ENCODE measurements at regions not wholly inside any gene's neighbourhood (a gene's known extent, or its start where the extent isn't known, plus 50 kb on each side); places are given as distances from the start of the nearest gene placed in this dataset.

DNA sequence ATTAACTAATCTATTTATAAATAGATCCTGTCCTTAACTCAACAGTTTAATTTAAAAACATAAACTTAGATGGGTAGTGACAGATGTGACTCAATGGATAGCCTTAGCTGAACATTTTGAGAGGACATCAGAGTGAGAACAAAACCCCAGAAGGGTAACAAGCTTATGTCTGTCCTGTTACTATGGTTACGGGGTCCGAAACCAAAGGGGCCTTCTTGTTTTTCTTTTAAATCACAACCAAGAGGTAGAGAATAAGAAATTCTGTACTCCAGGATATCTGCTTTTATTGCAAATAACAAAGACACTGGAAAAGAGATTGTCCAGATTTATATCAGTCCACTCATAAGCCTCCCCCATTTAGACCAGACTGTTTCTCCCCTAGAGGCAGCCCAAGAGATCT lies 612.1 kb downstream of the MTRR start (continued):
- TF ChIP-seq PLSCR1 (CRISPR knock-in tag; IDR thresholded peaks at IDR 0.05; ENCODE audit: borderline replicate concordance) (no peak), ZNF337 (CRISPR knock-in tag; IDR thresholded peaks at IDR 0.05; ENCODE audit: borderline replicate concordance, low read depth) (no peak), ZNF10 (CRISPR knock-in tag; IDR thresholded peaks at IDR 0.05; ENCODE audit: borderline replicate concordance, low read depth) (no peak), SMAD1 (CRISPR knock-in tag; IDR thresholded peaks at IDR 0.05; ENCODE audit: borderline replicate concordance, low read depth) (no peak), ZFYVE20 (CRISPR knock-in tag; IDR thresholded peaks at IDR 0.05; ENCODE audit: borderline replicate concordance, low read depth) (no peak)

DNA sequence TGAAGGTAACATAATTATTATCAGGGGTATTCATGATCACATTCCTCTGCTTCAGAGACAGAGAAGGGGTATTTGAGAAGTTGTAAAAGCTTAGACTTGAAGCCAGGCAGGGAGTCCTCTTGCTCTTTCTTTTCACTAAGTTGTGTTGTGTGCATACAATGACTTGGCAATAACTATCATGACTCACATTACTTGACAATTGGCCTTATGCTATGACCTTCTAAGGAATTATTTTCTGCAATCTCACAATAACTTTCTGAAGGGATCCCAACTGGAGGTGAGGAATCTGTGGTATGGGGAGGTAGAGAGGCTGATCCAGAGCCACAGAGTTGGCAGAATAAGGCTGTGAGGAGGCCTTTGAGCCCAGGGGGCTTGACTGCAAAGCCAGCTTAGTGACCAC lies 622.3 kb downstream of the MTRR start:
- no peak for DNase-seq (ENCODE audit: low spot score)
- intact Hi-C loops (cut with micrococcal nuclease; ENCODE audit: unreplicated experiment) (no loop called here), in situ Hi-C loops (cut with HindIII; ENCODE audit: extremely low pct_ligation_motif_present, low pct_unique_long_range_greater_than_20kb) (no loop called here)
- POLR2A ChIA-PET: no interaction called here
- Histone ChIP-seq H2AFZ (ENCODE audit: low read length) (no peak overlapping the region), H3K9ac (ENCODE audit: insufficient read depth, low read depth, low read length) (no peak overlapping the region), H3K9me3 (ENCODE audit: low read length) (peaks cover 87% of the 10 kb centered on the region), H4K20me1 (ENCODE audit: insufficient read depth, low read length) (no peaks in the 10 kb centered on the region), H3K36me3 (replicated peaks in 1 of 2; ENCODE audit: control insufficient read depth in 1 of 2, insufficient read depth in 2 of 2, low read length in 2 of 2) (no peaks in the 10 kb centered on the region), H3K27ac (ENCODE audit: extremely low read length, insufficient read depth, low read length) (no peak overlapping the region), H3K79me2 (ENCODE audit: insufficient read depth, low read length) (no peaks in the 10 kb centered on the region), H3K4me1 (ENCODE audit: insufficient read depth, low read length) (no peaks in the 10 kb centered on the region), H3K4me2 (ENCODE audit: low read depth, low read length) (no peak overlapping the region), H3K27me3 (ENCODE audit: control insufficient read depth in 1 of 2, insufficient read depth in 2 of 2, low read length in 2 of 2) (no peaks in the 10 kb centered on the region), H3K4me3 (replicated peaks in 1 of 3; ENCODE audit: insufficient read depth in 1 of 3, low read depth in 2 of 3, low read length in 3 of 3) (no peak overlapping the region)
- no TSS peak for BruUV-seq (replicated peaks)
- CTCF ChIA-PET (ENCODE audit: low intra/inter-chr PET ratio, low total read pairs): no interaction called here
- FAIRE-seq: no peak
- ATAC-seq: no peak
- TF ChIP-seq YY1 (IDR thresholded peaks at IDR 0.05; ENCODE audit: insufficient read depth, insufficient replicate concordance, low read depth, low read length): no peak
- TF ChIP-seq, protein P1, sequence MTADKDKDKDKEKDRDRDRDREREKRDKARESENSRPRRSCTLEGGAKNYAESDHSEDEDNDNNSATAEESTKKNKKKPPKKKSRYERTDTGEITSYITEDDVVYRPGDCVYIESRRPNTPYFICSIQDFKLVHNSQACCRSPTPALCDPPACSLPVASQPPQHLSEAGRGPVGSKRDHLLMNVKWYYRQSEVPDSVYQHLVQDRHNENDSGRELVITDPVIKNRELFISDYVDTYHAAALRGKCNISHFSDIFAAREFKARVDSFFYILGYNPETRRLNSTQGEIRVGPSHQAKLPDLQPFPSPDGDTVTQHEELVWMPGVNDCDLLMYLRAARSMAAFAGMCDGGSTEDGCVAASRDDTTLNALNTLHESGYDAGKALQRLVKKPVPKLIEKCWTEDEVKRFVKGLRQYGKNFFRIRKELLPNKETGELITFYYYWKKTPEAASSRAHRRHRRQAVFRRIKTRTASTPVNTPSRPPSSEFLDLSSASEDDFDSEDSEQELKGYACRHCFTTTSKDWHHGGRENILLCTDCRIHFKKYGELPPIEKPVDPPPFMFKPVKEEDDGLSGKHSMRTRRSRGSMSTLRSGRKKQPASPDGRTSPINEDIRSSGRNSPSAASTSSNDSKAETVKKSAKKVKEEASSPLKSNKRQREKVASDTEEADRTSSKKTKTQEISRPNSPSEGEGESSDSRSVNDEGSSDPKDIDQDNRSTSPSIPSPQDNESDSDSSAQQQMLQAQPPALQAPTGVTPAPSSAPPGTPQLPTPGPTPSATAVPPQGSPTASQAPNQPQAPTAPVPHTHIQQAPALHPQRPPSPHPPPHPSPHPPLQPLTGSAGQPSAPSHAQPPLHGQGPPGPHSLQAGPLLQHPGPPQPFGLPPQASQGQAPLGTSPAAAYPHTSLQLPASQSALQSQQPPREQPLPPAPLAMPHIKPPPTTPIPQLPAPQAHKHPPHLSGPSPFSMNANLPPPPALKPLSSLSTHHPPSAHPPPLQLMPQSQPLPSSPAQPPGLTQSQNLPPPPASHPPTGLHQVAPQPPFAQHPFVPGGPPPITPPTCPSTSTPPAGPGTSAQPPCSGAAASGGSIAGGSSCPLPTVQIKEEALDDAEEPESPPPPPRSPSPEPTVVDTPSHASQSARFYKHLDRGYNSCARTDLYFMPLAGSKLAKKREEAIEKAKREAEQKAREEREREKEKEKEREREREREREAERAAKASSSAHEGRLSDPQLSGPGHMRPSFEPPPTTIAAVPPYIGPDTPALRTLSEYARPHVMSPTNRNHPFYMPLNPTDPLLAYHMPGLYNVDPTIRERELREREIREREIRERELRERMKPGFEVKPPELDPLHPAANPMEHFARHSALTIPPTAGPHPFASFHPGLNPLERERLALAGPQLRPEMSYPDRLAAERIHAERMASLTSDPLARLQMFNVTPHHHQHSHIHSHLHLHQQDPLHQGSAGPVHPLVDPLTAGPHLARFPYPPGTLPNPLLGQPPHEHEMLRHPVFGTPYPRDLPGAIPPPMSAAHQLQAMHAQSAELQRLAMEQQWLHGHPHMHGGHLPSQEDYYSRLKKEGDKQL (CRISPR knock-in tag; IDR thresholded peaks at IDR 0.05; ENCODE audit: low read depth): no peak
- TF ChIP-seq MIXL1 (CRISPR knock-in tag; IDR thresholded peaks at IDR 0.05): no peak
- TF ChIP-seq, protein P2, sequence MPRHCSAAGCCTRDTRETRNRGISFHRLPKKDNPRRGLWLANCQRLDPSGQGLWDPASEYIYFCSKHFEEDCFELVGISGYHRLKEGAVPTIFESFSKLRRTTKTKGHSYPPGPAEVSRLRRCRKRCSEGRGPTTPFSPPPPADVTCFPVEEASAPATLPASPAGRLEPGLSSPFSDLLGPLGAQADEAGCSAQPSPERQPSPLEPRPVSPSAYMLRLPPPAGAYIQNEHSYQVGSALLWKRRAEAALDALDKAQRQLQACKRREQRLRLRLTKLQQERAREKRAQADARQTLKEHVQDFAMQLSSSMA (CRISPR knock-in tag; IDR thresholded peaks at IDR 0.05): no peak
- no peak for TF ChIP-seq TEAD2 (CRISPR knock-in tag; IDR thresholded peaks at IDR 0.05)
- TF ChIP-seq ZNF33B (CRISPR knock-in tag; IDR thresholded peaks at IDR 0.05): no peak
- TF ChIP-seq XBP1 (CRISPR knock-in tag; IDR thresholded peaks at IDR 0.05): no peak
- no peak for TF ChIP-seq MAZ (IDR thresholded peaks at IDR 0.05; ENCODE audit: borderline replicate concordance, low read depth, low read length)
- TF ChIP-seq MAZ (CRISPR knock-in tag; IDR thresholded peaks at IDR 0.05; ENCODE audit: low read depth): no peak
- TF ChIP-seq RNF2 (conservative IDR thresholded peaks at IDR 0.05; ENCODE audit: low read depth): no peak
